ENCODE measurements at regions not wholly inside any gene's neighbourhood (a gene's known extent, or its start where the extent isn't known, plus 50 kb on each side); places are given as distances from the start of the nearest gene placed in this dataset.

GRCh38 chr10:131683281-131683861, 217.4 kb upstream of the PPP2R2D start:
- TF ChIP-seq, protein P1, sequence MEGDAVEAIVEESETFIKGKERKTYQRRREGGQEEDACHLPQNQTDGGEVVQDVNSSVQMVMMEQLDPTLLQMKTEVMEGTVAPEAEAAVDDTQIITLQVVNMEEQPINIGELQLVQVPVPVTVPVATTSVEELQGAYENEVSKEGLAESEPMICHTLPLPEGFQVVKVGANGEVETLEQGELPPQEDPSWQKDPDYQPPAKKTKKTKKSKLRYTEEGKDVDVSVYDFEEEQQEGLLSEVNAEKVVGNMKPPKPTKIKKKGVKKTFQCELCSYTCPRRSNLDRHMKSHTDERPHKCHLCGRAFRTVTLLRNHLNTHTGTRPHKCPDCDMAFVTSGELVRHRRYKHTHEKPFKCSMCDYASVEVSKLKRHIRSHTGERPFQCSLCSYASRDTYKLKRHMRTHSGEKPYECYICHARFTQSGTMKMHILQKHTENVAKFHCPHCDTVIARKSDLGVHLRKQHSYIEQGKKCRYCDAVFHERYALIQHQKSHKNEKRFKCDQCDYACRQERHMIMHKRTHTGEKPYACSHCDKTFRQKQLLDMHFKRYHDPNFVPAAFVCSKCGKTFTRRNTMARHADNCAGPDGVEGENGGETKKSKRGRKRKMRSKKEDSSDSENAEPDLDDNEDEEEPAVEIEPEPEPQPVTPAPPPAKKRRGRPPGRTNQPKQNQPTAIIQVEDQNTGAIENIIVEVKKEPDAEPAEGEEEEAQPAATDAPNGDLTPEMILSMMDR (conservative IDR thresholded peaks at IDR 0.05; ENCODE audit: low read depth, low read length): no peak
- TF ChIP-seq EZH2 (IDR thresholded peaks at IDR 0.05; ENCODE audit: low read length, unreplicated experiment) (no peak), EZH2phosphoT487 (IDR thresholded peaks at IDR 0.05; ENCODE audit: borderline replicate concordance, low read length) (no peak)
